ENCODE measurements at regions not wholly inside any gene's neighbourhood (a gene's known extent, or its start where the extent isn't known, plus 50 kb on each side); places are given as distances from the start of the nearest gene placed in this dataset.
"Not testable (repeated sequence)": the region's sequence is repeated elsewhere in the genome, so short reads cannot be mapped to it uniquely, and the experiment has no call there.

GRCh38 chrX:28189011-28189410 lies 207.8 kb upstream of the DCAF8L1 start:
- DNase-seq (ENCODE audit: low spot score): peak; percentile 26

- DNase-seq (ENCODE audit: low spot score): no peak
Observed at GRCh38 chrX:28188526-28188925, 207.3 kb upstream of the DCAF8L1 start.

- no peak for DNase-seq (ENCODE audit: low spot score)
Observed at GRCh38 chrX:28180096-28180495, 198.8 kb upstream of the DCAF8L1 start.

- DNase-seq (ENCODE audit: low spot score): no peak
Observed at GRCh38 chrX:28178206-28178605, 197.0 kb upstream of the DCAF8L1 start.

- peak; percentile 34 for DNase-seq (ENCODE audit: low spot score)
Observed at GRCh38 chrX:28177202-28177601, 196.0 kb upstream of the DCAF8L1 start.

GRCh38 chrX:28170713-28171112 lies 189.5 kb upstream of the DCAF8L1 start:
- DNase-seq (ENCODE audit: low spot score): no peak

GRCh38 chrX:28158019-28158777 lies 176.9 kb upstream of the DCAF8L1 start:
- no peak for DNase-seq (ENCODE audit: low spot score)

GRCh38 chrX:28152263-28152662 lies 171.0 kb upstream of the DCAF8L1 start:
- not testable (repeated sequence) for DNase-seq (ENCODE audit: low spot score)

GRCh38 chrX:28135378-28136047 lies 154.3 kb upstream of the DCAF8L1 start:
- DNase-seq (ENCODE audit: low spot score): peak; percentile 7

- no peak for DNase-seq (ENCODE audit: low spot score)
Observed at GRCh38 chrX:28133763-28134162, 152.5 kb upstream of the DCAF8L1 start.

- DNase-seq (ENCODE audit: low spot score): no peak
Observed at GRCh38 chrX:28127662-28128061, 146.4 kb upstream of the DCAF8L1 start.

GRCh38 chrX:28126886-28127285 lies 145.6 kb upstream of the DCAF8L1 start:
- no peak for DNase-seq (ENCODE audit: low spot score)

GRCh38 chrX:28124416-28124815 lies 143.2 kb upstream of the DCAF8L1 start:
- no peak for DNase-seq (ENCODE audit: low spot score)

GRCh38 chrX:28120580-28121245 lies 139.5 kb upstream of the DCAF8L1 start:
- DNase-seq (ENCODE audit: low spot score): not testable (repeated sequence)

GRCh38 chrX:28120072-28120471 lies 138.8 kb upstream of the DCAF8L1 start:
- peak; percentile 47 for DNase-seq (ENCODE audit: low spot score)

- no peak for DNase-seq (ENCODE audit: low spot score)
Observed at GRCh38 chrX:28108186-28108945, 127.1 kb upstream of the DCAF8L1 start.

GRCh38 chrX:28099166-28099565 lies 117.9 kb upstream of the DCAF8L1 start:
- DNase-seq (ENCODE audit: low spot score): no peak

- no peak for DNase-seq (ENCODE audit: low spot score)
Observed at GRCh38 chrX:28085653-28086052, 104.4 kb upstream of the DCAF8L1 start.

GRCh38 chrX:28058901-28059300 lies 77.7 kb upstream of the DCAF8L1 start:
- DNase-seq (ENCODE audit: low spot score): peak; percentile 38

- DNase-seq (ENCODE audit: low spot score): no peak
Observed at GRCh38 chrX:28042826-28043564, 61.7 kb upstream of the DCAF8L1 start.

- DNase-seq (ENCODE audit: low spot score): no peak
Observed at GRCh38 chrX:28042260-28042659, 61.0 kb upstream of the DCAF8L1 start.
